ENCODE measurements at regions not wholly inside any gene's neighbourhood (a gene's known extent, or its start where the extent isn't known, plus 50 kb on each side); places are given as distances from the start of the nearest gene placed in this dataset.

DNA sequence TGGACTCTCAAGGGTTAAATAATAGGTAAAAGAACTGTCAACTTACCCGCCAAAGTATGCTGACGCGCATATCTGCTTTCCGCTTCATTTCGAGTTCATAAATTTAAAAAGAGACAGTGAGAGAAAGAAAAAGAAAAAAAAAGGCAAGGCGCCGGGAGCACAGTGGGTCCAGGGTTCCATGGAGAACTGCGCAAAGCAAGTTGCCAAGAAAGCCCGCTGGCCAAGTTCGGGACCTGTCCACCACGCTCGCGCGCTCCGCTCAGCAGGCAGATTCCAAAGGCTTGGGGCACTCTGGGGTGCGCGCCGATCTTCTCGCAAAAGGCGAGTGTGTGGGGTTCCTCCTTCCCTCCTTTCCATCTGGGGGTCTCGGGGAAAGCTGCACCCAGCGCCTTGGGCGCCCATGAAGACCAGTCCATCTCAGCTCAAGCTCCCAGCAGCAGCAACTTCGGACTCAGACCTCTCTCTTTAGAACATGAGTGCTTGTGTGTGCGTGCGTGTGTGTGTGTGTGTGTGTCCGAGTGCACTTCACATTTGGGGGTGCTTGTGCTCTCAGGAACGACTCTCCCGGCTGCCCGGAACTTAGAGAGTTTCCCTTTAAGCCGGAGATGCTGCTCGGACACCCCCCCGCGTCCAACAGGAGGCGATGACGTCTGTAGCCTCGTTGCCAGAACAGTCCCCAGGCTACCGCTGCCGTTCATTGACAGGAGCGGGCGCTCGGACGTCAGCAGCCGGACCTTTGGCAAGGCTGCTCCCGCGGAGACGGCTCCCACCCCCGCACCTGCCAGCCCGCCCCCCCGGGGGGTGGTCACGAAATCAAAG is 180.0 kb downstream of the TBXT start:
- intact Hi-C loops (cut with micrococcal nuclease), result no loop called here

DNA sequence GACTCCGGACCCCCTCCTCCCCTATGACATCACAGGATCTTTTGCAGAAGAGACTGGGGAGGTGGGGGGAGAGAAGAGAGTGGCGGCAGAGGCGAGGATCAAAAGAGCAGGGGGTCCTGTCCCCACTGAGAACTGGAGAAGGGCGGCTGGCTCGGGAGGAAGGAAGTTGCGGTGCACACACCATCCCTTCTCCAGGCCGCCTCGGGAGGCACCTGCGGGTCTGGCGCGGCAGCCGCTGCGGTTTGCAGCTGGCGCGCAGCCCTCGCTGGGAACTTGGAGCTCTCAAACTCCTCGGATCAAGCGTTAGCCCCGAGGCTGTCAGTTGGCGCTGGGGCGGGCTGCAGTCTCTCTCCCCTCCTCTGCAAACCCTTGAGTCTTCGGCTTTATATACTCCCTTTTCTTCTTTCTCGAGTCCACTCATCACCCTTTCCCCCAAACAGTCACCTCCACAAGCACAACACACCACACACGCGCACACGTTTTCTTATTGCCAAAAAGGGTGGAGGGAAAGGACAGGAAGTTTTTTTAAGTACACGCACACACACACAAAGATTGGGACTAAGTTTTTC is 180.7 kb downstream of the TBXT start:
- intact Hi-C loops (cut with micrococcal nuclease), result no loop called here

DNA sequence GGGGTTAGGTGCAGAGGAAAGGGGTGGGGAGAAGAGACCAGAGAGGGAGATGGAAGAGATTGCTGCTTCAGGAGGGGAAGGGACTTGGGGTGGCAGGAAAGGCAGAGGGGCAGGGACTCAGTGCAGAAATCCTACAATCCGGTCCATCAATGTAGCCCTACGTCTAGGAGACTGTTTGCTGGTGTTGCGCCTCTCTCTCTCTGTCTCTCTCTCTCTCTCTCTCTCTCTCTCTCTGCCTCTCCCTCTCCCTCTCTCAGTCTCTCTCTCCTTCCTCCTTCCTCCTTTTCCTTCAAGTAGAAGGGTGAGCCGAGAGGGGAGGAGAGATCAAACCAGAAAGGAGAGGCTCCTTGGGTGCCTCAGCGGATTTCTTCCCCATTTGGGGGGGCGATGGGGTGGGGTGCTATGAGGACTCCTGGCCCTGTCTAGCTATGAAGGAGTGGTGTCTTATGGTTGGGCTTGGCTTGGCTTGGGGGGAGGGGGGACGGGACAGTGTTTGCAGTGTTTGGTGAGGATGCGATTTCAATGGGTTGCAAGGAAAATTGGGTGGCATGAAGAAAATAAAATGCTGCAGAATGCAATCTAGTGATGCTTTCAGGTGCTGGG is 181.2 kb downstream of the TBXT start:
- intact Hi-C loops (cut with micrococcal nuclease), result no loop called here

DNA sequence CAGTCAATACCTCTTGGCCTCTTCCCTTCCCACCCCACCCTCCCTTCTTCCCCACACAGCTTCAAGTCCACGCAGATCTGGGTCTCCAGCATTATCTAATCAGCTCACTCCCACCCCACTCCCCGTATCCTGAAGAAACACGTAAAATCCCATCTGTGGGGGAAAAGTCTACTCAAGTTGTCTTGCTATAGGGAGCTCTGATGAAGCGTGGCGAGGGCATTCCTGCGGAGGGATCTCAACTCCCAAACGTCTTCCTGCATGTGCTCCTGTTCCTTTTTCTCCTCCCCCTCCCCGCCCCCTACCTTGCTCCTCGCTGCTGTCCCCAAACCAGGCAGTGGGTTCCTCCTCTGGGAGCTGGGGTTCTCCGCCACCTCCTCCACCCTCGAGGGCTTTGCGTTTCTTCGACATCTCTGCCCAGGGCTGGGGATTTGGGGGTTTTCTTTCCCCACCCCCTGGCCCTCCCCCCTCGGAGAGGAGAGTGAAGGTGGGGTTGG is 181.8 kb downstream of the TBXT start:
- intact Hi-C loops (cut with micrococcal nuclease), result no loop called here

DNA sequence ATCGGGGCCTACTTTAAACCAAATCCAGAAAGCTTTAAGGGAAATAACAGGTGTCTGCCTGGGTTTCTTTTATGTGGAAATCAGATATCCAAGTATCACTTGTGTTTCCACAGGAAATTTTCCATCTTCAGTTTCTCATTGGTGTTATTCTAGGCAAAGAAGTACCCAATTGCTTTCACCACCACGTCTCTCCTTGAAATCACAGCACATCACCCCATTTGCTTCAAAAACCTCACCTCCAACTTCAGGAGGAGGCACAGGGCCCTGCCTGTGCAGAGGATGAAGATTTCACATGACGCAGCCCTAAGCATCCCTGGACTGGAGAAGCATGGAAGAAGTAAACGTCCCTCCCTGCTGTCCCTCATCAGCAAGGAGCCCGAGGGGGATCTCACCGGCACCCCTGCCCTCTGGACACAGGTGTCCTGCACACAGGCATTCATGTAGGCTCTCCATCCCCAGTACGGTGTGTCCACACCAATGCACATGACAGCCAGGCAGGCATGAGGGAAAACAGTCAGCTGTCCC is 182.3 kb downstream of the TBXT start:
- intact Hi-C loops (cut with micrococcal nuclease), result no loop called here

DNA sequence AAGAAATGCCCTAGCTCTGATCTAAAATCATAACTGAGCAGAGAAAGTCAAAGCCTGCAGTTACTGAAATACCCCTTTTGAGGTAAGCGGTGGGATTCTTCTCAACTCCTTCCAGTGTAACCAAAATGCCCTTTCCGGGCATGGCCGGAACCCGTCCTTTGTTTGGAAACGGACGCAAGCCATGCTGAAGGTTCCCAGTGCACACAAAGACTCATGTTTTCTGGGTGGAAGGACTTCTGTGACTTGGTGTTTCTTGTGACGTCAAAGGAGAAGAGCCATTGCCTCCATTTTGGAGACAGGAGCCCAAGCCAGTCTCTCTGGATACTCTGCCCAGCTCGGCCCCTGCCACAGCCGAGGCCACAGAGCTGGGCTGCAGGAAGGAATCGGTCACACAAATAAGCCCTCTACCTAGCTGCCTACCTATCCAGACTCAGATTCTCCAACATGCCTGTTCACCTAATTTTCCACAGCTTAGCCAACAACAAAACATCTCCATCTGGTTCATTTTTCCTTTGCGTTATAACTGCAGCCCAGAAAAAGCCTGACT is 182.8 kb downstream of the TBXT start:
- intact Hi-C loops (cut with micrococcal nuclease), result no loop called here

DNA sequence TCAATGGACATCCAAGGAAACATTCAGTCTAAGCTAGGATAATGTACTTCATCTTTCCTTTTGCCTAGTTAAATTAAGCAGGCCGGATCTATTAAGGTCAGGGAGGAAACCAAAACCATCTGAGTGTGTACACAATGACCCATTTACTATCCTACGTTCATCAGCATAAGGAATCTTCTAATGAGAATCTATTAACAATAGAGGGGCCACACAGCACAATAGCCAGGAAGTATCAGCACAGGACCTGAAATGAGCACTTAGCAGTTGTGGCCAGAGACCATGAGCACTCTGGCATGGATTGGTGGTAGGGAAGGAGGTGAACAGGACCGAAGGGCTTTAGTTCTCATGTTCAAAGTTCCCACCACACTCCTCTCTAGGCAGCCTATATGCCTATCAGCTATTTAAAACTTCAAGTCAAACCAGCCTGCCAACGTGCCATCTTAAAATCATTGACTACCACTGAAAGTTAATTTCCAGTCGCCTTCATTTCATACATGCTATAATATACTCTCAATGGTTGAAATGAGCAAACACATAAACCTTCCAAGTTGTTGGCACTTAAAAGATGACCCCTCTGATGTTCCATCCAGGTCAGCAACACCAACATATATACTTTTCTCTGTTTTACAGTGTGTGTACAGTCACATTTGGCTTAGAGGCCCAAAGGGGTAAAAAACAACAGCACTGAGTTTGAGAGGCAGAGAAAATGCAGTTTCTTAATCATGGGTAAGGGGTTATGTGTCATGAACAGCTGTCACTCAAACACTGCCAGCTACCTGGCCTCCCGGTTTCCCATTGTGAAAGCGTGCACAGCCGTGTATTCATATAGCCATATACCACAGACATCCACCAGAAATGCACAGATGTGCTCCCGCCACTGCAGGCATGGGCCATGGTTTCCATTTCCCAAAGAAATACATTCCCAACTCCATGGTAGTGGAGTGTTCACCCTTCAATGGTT is 184.3 kb downstream of the TBXT start:
- intact Hi-C loops (cut with micrococcal nuclease), result no loop called here

DNA sequence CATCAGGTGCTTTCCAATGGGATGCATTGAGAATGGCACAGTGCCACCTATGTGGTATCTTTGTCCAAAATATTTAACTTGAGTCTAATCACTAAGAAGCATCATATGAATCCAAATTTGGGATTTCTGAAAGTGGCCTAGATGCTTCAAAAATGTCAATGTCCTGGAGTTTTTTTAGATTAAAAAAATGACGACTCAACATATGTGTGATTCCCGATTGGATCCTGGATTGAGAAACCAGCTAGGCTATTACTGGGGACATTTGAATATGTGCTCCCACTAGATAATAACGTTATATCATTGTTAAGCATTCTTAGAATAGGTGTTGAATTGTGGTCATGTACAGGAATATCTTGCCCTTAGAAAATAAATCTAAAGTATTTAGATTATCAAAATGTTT is 189.2 kb downstream of the TBXT start:
- intact Hi-C loops (cut with micrococcal nuclease), result no loop called here

DNA sequence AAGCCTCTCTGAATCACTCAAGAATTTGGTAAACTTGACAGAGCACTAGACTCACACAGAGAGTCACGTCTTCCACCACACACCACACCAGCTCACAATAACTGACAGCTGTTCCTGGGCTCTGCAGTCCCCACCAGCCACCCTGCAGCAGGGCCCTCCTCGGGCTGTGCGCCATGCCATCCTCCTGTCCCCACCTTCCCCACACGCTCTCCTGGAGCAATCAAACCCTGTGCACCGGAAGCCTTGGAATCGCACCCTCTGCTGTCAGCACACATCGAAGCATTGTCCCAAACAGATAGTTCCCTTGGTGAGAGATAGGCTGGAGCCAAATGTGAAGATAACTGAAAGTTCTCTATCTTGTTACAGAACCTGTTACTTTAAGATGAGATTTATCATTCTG is 191.0 kb downstream of the TBXT start:
- intact Hi-C loops (cut with micrococcal nuclease), result no loop called here

DNA sequence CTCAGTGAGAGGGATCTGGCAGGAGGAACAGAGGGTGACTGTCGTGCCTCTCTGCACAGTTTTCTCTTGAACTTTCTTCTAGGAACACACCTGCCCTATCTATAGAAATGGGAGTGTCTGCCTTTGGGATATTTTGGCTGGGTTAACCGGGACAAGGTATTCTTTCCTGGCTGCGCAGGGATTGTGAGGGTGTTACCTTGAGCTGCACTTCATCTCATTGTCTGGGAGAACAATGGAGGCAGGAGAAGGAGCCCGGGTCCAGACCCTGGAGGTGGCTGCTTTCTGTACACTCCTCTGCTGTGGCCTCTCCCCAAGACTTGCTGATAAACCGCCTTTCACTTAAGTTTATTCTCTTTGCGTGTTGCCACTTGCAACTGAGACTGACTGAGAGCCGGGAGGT is 192.8 kb downstream of the TBXT start:
- intact Hi-C loops (cut with micrococcal nuclease), result no loop called here

DNA sequence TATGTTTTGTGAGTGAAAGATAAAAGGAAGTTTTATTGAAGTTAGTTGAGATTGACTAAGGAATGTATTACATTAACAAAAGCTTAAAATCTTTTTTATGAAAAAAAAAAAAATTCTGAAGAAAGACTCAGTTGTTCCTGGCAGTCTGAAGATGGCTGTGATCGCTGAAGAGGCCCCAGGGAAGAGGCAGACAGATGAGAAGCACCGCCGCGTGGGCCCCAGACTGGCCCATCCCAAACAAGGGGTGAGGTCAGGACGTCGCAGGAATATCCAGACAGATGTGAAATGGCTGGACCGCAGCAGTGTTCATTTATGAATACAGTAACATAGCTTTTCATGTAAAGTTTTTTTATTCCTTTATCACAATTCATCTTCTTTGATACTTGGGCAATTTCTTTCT is 194.2 kb downstream of the TBXT start:
- intact Hi-C loops (cut with micrococcal nuclease), result no loop called here

DNA sequence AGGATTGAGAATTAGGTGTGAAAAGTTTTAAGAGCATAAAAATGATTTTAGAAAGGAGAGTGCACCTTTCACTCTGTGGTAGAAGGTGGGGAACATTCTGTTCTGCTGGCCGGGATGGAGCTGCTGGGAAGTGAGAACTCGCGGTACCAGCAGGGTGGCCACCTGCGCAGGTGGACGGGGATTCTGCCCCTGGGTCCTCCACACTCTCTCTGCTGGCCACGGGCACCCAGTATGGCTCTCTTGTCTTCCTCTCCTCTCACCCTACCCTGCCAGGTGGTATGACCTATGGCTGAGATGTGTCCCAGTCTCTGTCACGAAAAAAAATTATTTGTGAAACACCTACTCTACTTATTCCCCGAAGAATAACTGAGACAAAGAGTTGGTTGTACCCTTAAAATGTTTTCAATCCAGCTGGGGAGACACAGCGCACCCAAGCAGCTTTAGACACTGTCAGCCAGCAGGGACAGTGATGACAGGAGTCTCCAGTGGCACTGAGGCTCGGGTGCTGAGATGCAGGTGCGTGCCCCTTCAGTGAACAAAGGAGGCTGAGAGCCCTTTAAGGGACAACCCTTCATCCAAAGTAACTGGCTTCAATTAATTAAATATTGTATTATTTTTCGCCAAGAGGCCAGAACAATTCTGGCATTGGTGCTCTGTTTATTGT is 195.4 kb downstream of the TBXT start:
- intact Hi-C loops (cut with micrococcal nuclease), result no loop called here

DNA sequence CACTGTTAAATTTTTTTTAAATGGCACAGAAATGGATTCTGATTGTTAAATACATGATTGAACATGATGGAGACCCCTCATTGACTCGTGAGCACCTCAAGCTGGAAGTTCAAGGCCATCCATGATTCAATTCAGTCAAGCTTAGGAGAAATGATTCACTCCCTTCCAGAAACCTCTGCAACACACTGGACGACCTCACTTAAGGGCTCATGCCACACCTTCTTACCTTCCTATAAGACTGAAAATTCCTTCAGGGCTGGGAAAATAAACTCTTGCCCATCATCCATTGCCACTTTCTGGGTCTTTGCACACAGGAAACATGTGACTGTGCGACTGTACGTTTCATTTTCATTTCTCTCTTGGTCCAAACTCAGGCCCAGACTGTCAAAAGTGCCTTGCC is 196.4 kb downstream of the TBXT start:
- intact Hi-C loops (cut with micrococcal nuclease), result no loop called here

DNA sequence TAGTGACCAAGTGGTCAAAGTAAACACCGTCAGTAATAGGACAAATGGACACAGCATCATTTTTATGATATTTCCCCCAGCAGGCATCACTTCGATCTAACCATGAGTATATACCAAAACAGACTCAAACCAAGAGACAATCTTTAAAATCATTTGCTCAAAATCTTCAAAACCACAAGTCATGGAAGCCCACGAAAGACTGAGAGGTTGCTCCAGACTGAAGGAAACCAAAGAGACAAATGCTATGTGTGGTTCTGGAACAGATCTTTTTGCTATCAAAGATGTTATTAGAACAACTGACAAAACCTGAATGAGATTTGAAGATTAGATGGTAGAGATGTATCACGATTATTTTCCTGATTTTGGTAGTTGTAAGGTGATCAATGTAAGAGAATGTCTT is 197.7 kb downstream of the TBXT start:
- intact Hi-C loops (cut with micrococcal nuclease), result no loop called here

DNA sequence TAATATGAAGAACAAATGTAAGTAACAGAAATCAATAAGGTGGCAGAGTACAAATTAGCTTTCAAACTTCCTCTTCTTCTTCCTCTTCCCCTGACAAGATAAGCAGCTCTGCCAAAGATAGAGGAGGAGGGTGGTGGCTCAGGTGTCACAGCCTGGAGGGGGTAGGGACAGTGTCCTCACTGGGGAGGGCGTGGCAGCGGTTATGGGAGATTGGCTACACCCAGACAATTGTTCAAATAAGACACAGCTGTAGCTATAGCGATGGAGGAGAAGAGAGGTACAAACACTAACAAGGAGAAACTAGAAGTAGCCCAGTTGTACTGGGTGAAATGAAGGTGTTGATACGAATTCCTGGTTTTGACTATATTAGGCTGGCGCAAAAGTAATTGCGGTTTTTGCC is 198.5 kb downstream of the TBXT start:
- intact Hi-C loops (cut with micrococcal nuclease), result no loop called here

DNA sequence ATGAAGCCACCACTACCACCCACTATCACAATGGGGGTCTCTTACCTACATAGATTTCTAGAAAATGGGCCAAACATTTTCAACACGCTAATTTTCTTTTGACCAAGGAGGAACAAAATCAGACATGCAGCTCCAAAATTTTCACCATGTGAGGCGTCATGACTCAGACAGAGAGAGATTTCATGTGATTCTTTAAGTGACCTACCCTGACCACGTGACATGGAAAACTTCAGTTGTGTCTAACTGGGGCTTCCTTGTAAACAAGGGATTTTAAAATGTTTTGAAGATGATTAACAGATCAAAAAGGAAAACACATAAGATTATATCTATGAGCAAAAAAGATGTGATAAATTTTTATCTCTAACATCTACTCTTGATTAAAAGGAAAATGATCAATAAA is 199.2 kb downstream of the TBXT start:
- intact Hi-C loops (cut with micrococcal nuclease), result no loop called here

DNA sequence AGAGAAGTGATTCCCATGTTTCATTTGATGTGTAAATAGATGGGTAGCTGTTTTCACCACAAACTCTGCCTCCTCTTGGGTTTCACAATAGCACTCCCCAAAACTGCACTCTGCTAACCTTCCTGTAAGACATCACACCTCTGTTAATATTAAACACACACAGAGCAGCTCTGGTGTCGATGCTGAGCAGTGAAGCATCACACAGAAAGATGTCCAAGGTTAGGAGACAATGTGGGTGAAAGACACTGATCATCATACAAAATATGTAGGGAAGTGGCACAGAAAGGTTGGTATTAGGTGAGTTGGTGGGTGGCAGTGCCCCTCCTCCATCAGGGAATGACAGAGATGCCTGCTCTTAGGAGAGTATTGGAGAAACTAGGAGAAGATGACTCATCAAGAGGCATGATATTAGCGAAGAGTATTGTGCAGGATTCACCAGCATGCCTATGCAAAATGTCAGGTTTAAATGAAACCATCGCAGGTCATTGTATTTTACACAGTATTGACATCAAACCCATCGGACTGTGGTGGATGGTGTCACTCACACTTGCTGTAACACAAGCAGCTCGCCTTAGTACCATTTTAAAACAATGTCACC is 199.7 kb downstream of the TBXT start:
- intact Hi-C loops (cut with micrococcal nuclease), result no loop called here

DNA sequence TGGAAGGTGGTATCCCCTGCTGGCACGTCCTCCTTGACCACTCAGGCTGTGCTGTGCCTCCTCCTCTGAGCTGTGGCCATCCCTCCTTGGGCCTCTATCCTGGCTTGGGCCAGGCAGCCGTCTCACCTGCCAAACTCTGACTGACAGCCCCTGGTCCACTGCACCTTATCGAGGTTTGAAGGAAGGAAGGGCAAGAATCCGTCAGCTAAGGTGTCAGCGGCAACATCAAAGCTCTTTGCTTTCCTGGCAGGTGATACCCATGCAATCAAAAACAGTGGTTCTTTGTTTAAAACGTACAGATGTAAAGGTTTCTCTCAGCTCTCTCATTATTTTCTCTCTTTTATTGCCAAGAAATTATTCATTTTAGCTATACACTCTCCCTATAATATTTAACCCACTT is 203.9 kb downstream of the TBXT start:
- intact Hi-C loops (cut with micrococcal nuclease), result no loop called here

DNA sequence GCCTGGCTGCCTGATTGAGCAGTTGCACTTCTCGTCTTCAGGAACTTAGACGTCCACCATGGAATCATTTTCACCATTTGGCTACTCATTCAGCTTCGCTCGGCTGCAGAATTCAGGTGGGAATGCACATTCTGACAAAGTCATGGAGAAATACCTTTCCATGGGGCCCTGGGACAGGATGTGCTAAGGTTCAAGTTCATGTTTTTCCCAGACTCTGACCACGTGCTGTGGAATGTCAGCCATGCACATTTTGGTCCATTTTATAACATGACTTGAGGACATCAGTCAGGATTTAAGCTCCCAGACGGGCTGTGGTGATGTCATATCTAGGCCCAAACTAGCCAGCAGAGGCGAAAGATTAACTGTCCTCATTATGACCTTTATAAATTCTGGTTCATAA is 205.3 kb downstream of the TBXT start:
- intact Hi-C loops (cut with micrococcal nuclease), result no loop called here

DNA sequence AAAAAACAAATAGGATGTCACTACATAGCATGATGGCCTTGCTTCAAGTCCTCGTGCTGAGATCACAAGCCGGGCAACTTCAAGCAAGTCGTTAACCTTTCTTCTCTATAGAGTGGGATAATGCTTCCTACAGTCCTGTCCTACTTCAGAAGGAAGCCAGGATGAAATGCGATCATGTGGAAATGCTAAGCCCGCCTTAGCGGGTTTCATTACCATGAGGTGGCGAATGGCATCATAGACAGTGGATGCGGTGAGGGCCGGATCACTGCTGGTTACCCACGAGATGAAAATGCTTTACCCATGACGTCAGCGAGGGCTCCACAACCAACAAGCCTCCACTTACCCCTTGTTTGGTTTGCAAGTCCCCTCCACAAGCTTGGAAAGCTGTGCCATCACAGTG is 206.4 kb downstream of the TBXT start:
- intact Hi-C loops (cut with micrococcal nuclease), result no loop called here
